K562 (cell line): ENCODE measurements at regions not wholly inside any gene's neighbourhood (a gene's known extent, or its start where the extent isn't known, plus 50 kb on each side); places are given as distances from the start of the nearest gene placed in this dataset.

ENCODE experiments used
- EGR1 ChIP-seq: fragments of 450-650 bp; conservative IDR thresholded peaks from 2 replicates; pipeline ENCODE4 v1.6.1; 2017; ENCODE audit warnings: mild to moderate bottlenecking
- NELFE ChIP-seq: IDR thresholded peaks from 2 replicates; pipeline ENCODE4 v1.6.1; 2011; ENCODE audit warnings: mild to moderate bottlenecking; ENCODE audit not compliant: insufficient read depth, insufficient read length
- PHF21A ChIP-seq: fragments of 450-650 bp; IDR thresholded peaks from 2 replicates; pipeline ENCODE4 v1.6.1; 2017; ENCODE audit warnings: low read depth, borderline replicate concordance
- SAFB2 ChIP-seq: fragments of 200-400 bp; formaldehyde crosslinking; IDR thresholded peaks from 2 replicates; pipeline ENCODE4 v1.6.1; 2018; ENCODE audit warnings: borderline replicate concordance, low read length, low read depth, moderate library complexity; ENCODE audit not compliant: severe bottlenecking
- TF ChIP-seq, protein P1 (sequence below), 2 experiments: fragments of 450-650 bp; conservative IDR thresholded peaks; 2 replicates each; pipeline ENCODE4 v1.6.1; 2017; ENCODE audit warnings: mild to moderate bottlenecking in 2 of 2, moderate library complexity in 2 of 2
- TF ChIP-seq, protein P2 (sequence below): sonication (generic); formaldehyde crosslinking; IDR thresholded peaks from 2 replicates; pipeline ENCODE4 v1.8.0; 2022; ENCODE audit warnings: mild to moderate bottlenecking, missing genetic modification reagents
- TF ChIP-seq, protein P3 (sequence below): fragments of 250-450 bp; sonication (Bioruptor Pico); IDR thresholded peaks from 2 replicates; pipeline ENCODE4 v1.5.0; 2021

DNA sequence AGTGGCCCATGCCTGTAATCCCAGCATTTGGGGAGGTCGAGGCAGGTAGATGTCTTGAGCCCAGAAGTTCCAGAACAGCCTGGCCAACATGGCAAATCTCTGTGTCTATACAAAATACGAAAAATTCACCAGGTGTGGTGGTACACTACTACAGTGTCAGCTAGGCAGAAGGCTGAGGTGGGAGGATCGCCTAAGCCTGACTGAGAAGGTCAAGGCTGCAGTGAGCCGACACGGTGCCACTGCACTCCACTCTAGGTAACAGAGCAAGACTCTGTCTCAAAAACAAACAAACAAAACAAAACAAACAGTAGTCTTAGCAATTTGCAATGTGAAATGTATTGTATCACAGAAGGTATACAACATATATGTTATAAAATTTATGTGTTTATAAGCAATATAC lies 348.0 kb downstream of the SEMA3D start (continued):
- TF ChIP-seq, protein P1, sequence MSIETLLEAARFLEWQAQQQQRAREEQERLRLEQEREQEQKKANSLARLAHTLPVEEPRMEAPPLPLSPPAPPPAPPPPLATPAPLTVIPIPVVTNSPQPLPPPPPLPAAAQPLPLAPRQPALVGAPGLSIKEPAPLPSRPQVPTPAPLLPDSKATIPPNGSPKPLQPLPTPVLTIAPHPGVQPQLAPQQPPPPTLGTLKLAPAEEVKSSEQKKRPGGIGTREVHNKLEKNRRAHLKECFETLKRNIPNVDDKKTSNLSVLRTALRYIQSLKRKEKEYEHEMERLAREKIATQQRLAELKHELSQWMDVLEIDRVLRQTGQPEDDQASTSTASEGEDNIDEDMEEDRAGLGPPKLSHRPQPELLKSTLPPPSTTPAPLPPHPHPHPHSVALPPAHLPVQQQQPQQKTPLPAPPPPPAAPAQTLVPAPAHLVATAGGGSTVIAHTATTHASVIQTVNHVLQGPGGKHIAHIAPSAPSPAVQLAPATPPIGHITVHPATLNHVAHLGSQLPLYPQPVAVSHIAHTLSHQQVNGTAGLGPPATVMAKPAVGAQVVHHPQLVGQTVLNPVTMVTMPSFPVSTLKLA (conservative IDR thresholded peaks at IDR 0.05): no peak
- TF ChIP-seq, protein P2, sequence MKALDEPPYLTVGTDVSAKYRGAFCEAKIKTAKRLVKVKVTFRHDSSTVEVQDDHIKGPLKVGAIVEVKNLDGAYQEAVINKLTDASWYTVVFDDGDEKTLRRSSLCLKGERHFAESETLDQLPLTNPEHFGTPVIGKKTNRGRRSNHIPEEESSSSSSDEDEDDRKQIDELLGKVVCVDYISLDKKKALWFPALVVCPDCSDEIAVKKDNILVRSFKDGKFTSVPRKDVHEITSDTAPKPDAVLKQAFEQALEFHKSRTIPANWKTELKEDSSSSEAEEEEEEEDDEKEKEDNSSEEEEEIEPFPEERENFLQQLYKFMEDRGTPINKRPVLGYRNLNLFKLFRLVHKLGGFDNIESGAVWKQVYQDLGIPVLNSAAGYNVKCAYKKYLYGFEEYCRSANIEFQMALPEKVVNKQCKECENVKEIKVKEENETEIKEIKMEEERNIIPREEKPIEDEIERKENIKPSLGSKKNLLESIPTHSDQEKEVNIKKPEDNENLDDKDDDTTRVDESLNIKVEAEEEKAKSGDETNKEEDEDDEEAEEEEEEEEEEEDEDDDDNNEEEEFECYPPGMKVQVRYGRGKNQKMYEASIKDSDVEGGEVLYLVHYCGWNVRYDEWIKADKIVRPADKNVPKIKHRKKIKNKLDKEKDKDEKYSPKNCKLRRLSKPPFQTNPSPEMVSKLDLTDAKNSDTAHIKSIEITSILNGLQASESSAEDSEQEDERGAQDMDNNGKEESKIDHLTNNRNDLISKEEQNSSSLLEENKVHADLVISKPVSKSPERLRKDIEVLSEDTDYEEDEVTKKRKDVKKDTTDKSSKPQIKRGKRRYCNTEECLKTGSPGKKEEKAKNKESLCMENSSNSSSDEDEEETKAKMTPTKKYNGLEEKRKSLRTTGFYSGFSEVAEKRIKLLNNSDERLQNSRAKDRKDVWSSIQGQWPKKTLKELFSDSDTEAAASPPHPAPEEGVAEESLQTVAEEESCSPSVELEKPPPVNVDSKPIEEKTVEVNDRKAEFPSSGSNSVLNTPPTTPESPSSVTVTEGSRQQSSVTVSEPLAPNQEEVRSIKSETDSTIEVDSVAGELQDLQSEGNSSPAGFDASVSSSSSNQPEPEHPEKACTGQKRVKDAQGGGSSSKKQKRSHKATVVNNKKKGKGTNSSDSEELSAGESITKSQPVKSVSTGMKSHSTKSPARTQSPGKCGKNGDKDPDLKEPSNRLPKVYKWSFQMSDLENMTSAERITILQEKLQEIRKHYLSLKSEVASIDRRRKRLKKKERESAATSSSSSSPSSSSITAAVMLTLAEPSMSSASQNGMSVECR (CRISPR knock-in tag): no peak
- TF ChIP-seq NELFE (no peak), SAFB2 (no peak), PHF21A (no peak), EGR1 (no peak)
- TF ChIP-seq, protein P3, sequence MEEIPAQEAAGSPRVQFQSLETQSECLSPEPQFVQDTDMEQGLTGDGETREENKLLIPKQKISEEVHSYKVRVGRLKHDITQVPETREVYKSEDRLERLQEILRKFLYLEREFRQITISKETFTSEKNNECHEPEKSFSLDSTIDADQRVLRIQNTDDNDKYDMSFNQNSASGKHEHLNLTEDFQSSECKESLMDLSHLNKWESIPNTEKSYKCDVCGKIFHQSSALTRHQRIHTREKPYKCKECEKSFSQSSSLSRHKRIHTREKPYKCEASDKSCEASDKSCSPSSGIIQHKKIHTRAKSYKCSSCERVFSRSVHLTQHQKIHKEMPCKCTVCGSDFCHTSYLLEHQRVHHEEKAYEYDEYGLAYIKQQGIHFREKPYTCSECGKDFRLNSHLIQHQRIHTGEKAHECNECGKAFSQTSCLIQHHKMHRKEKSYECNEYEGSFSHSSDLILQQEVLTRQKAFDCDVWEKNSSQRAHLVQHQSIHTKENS (CRISPR knock-in tag): no peak
